K562 (cell line): ENCODE measurements at regions not wholly inside any gene's neighbourhood (a gene's known extent, or its start where the extent isn't known, plus 50 kb on each side); places are given as distances from the start of the nearest gene placed in this dataset.

Source experiments
- FOSL1 ChIP-seq: fragments of 200-800 bp; sonication (Bioruptor generic); conservative IDR thresholded peaks from 2 replicates; pipeline ENCODE4 v1.6.1; 2016; ENCODE audit warnings: missing genetic modification characterization, missing compliant biosample characterization
- HNRNPLL ChIP-seq: fragments of 200-400 bp; formaldehyde crosslinking; IDR thresholded peaks from 2 replicates; pipeline ENCODE4 v1.6.1; 2017; ENCODE audit warnings: low read length, low read depth, mild to moderate bottlenecking; ENCODE audit not compliant: poor library complexity, severe bottlenecking
- OTX1 ChIP-seq: fragments of 450-650 bp; formaldehyde crosslinking; IDR thresholded peaks from 2 replicates; pipeline ENCODE4 v1.4.0; 2022; ENCODE audit warnings: mild to moderate bottlenecking
- RERE ChIP-seq: sonication (generic); formaldehyde crosslinking; IDR thresholded peaks from 2 replicates; pipeline ENCODE4 v1.8.0; 2023; ENCODE audit warnings: missing genetic modification reagents, mild to moderate bottlenecking, borderline replicate concordance
- ZBTB1 ChIP-seq: sonication (generic); formaldehyde crosslinking; IDR thresholded peaks from 2 replicates; pipeline ENCODE4 v1.8.1; 2023; ENCODE audit warnings: missing genetic modification reagents, low read depth, mild to moderate bottlenecking, borderline replicate concordance
- ZNF766 ChIP-seq: fragments of 200-800 bp; sonication (Bioruptor generic); conservative IDR thresholded peaks from 2 replicates; pipeline ENCODE4 v1.6.1; 2016; ENCODE audit warnings: missing genetic modification characterization, missing compliant biosample characterization
- ZZZ3 ChIP-seq: fragments of 450-650 bp; IDR thresholded peaks from 2 replicates; pipeline ENCODE4 v1.6.1; 2016; ENCODE audit warnings: antibody characterized with exemption, mild to moderate bottlenecking, moderate library complexity

DNA sequence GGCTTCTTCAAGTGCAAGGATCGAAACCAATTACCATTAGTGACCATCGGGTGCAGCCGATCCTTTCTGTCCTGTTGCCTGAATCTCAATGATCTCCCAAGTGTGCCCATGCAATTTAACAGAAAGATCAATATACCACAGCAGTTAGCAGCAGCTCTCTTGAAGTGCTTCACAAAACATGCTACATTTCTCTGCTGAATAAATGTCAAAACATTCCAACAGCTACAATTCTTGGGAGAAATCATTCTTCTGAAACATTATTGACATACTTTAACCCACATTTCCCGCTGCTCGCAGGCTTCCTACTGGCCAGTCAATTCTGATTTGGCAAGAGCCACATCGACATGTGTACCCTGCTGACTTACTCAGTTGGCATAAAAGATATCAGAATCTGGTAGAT, 907.7 kb downstream of the TMEM182 start:
- TF ChIP-seq ZNF766 (CRISPR knock-in tag) (no peak), RERE (no peak), OTX1 (CRISPR knock-in tag) (no peak), ZZZ3 (no peak), FOSL1 (no peak), HNRNPLL (no peak), ZBTB1 (no peak)
